ENCODE measurements at regions not wholly inside any gene's neighbourhood (a gene's known extent, or its start where the extent isn't known, plus 50 kb on each side); places are given as distances from the start of the nearest gene placed in this dataset.

DNA sequence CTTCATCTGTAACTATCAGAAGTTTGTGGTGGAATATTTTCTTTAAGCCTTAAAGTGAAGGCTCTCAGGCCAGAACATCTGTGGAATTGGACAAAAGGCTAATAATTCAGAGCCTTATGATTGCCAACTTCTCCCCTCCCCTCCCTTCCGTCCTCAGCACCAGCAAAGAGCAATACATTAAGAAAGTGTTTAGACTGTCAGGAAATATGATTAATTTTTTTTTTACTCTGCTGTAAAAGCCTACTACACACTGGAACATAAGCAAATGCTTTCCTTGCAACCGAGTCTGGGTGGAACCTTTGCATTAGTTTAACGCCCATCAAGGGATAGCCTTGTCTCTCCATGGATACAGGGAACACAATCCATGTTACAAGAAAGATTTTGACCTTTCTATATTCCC is 110.3 kb upstream of the TARS1 start:
- H3K36me3 Mint-ChIP-seq = no peaks in the 10 kb centered on the region
- H3K9me3 Mint-ChIP-seq (ENCODE audit: low read depth) = no peaks in the 10 kb centered on the region

DNA sequence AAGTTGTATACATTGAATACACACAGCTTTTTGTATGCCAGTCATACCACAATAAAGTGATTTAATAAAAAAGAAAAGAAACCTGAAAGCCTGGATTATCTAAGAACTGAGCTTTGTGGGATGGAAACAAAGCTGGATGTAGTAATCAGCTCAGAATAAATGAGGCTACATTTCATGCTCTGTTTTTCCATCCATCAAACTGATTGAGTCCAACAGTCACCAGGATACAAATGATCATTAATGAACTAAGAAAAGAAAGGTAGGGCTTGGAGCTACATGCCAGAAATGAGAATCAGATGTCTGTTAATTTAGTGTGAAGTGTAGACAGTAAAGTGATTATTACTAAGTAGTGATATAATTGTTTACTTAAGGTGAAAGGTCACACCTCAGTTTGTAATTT is 109.8 kb upstream of the TARS1 start:
- no peak overlapping the region for H3K27ac Mint-ChIP-seq
- H3K9me3 Mint-ChIP-seq (ENCODE audit: low read depth) = no peaks in the 10 kb centered on the region
- H3K36me3 Mint-ChIP-seq = no peaks in the 10 kb centered on the region
- H3K27me3 Mint-ChIP-seq = peaks cover 3% of the 10 kb centered on the region
- no peaks in the 10 kb centered on the region for H3K4me1 Mint-ChIP-seq (ENCODE audit: low read depth)
- H3K4me3 Mint-ChIP-seq = no peak overlapping the region

More for the DNA sequence above, 110.3 kb upstream of the TARS1 start:
- Mint-ChIP-seq H3K4me3 (no peak overlapping the region), H3K27ac (no peak overlapping the region), H3K4me1 (ENCODE audit: low read depth) (no peaks in the 10 kb centered on the region), H3K27me3 (peaks cover 3% of the 10 kb centered on the region)

DNA sequence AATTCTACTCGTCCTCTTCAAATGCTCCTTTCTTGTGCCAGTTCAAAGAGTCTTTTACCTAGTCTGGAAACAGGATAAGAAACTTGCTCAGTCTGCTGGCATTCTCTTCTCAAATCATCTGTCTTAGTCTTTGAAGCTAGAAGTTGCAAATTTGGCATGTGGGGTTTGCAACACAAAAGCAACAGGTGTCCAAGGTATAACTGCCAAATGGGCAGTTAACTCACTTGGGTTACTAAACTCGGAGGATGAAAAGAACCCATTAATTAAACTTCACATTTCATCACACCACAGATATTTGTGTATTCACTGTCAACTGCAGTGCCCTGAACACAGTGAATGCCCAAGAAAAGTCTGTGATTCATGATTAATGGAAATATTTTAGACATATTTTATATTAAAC is 108.0 kb upstream of the TARS1 start:
- no peaks in the 10 kb centered on the region for H3K27me3 Mint-ChIP-seq
- no peak overlapping the region for H3K27ac Mint-ChIP-seq
- H3K36me3 Mint-ChIP-seq = no peaks in the 10 kb centered on the region
- H3K9me3 Mint-ChIP-seq (ENCODE audit: low read depth) = no peaks in the 10 kb centered on the region
- H3K4me3 Mint-ChIP-seq = no peak overlapping the region
- H3K4me1 Mint-ChIP-seq (ENCODE audit: low read depth) = no peaks in the 10 kb centered on the region

DNA sequence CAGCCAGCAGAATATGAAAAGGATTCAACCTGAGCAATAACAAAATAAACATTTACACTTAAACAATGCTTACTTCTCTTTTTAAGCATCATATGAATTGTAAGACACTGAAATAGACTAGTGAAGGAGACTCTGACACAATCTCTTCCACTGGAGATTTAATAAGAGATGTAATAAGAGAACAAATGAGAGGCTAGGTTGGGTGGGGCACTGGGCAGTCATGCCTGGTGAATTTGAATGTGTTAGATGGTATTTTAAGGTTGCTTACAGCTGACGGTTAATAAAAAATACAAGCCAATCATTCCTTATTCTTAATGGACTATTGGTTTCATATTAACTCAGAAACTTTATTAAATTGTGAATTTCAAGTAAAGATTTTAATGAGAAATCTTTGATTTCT is 105.9 kb upstream of the TARS1 start:
- H3K9me3 Mint-ChIP-seq (ENCODE audit: low read depth) = no peaks in the 10 kb centered on the region
- H3K27me3 Mint-ChIP-seq = no peaks in the 10 kb centered on the region
- H3K36me3 Mint-ChIP-seq = no peaks in the 10 kb centered on the region
- no peak overlapping the region for H3K27ac Mint-ChIP-seq
- no peaks in the 10 kb centered on the region for H3K4me1 Mint-ChIP-seq (ENCODE audit: low read depth)
- no peak overlapping the region for H3K4me3 Mint-ChIP-seq

DNA sequence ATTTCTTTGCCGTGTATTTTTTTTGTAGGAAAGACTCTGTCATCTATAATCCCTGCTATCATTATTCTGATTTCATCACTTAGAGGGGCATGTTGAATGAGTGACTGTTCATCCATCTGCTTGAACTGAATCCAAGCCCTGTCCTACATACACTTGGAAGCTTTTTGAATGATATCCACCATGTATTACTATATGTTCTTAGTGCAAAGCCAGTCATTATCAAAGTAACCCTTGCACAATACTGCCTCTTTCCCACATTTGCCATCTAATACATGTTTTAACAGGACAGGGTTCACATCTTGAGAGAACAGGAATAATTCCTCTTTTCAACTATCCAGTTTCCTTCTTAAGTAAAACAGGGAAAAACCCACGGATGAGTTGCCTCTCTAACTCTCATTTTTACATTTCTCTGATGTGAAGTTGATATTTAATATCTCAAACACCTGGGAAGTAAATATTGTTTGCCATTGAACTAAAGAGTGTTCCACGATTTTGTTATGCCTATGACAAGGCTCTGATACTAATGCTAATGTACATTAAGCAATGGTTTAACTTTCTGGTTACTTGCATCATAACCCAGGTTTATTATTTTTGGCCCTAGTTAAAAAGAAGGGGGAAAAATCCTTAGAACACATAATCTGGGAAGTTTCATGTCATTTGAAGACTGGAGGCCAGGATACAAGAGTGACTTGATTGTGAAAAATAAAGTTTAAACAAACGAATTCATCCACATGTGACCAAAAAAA is 103.7 kb upstream of the TARS1 start:
- no peaks in the 10 kb centered on the region for H3K27me3 Mint-ChIP-seq
- H3K9me3 Mint-ChIP-seq (ENCODE audit: low read depth) = no peaks in the 10 kb centered on the region
- no peak overlapping the region for H3K27ac Mint-ChIP-seq
- no peaks in the 10 kb centered on the region for H3K36me3 Mint-ChIP-seq
- no peaks in the 10 kb centered on the region for H3K4me1 Mint-ChIP-seq (ENCODE audit: low read depth)
- no peak overlapping the region for H3K4me3 Mint-ChIP-seq

DNA sequence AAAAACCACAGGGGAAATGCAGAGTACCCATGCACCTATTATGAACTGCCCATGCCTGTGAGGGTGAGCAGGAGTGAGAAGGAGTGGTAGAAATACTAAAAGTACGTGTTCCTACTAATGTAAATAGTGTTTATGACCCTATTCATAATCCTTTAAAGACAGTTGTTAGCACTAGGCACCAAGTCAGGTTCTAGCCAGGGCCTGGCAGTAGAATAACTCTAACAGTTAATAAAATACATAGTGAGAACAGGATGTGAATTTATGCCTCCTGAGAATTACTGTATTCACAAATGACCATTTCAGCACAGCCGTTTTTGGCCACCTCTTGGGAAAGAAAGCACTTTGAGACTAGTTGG is 103.2 kb upstream of the TARS1 start:
- Mint-ChIP-seq H3K4me1 (ENCODE audit: low read depth) (no peaks in the 10 kb centered on the region), H3K4me3 (no peak overlapping the region), H3K27me3 (no peaks in the 10 kb centered on the region), H3K36me3 (no peaks in the 10 kb centered on the region), H3K9me3 (ENCODE audit: low read depth) (no peaks in the 10 kb centered on the region), H3K27ac (no peak overlapping the region)

DNA sequence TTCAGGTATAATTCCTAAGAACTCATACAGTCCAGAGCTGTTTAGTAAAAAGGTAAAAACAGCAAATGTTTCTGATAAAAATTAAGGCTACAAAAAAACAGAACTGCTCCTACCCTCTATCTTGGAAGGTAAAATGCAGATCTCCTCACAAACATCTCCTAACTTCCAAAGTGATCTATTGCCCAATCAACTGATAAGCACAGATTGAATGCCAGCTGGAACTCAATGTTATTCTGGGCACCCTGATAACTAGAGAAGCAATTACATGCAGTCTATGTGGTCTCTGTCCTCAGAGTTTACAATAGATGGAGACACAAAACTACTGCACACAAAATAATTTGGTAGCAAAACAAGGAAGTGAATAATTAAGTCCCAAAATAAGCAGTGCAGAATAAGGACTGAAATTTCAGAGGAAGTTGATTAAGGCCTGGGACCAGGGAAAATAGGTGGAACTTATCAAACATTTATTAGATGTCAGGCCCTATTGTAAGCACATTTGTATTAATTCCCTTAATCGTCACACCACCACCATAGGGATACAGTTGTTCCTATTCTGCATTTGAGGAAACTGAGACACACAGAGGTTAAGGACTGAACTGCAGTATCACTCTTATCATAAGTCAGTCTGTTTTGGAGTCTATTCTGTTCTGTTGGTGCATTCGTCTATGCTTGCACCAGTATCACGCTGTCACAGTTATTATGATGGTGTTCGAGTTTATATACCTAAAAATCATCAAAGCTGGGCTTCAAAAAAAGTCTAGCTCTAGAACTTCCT is 102.2 kb upstream of the TARS1 start:
- H3K4me1 Mint-ChIP-seq (ENCODE audit: low read depth) = no peaks in the 10 kb centered on the region
- H3K27ac Mint-ChIP-seq = no peak overlapping the region
- H3K27me3 Mint-ChIP-seq = no peaks in the 10 kb centered on the region
- no peak overlapping the region for H3K4me3 Mint-ChIP-seq
- no peaks in the 10 kb centered on the region for H3K9me3 Mint-ChIP-seq (ENCODE audit: low read depth)
- H3K36me3 Mint-ChIP-seq = no peaks in the 10 kb centered on the region

DNA sequence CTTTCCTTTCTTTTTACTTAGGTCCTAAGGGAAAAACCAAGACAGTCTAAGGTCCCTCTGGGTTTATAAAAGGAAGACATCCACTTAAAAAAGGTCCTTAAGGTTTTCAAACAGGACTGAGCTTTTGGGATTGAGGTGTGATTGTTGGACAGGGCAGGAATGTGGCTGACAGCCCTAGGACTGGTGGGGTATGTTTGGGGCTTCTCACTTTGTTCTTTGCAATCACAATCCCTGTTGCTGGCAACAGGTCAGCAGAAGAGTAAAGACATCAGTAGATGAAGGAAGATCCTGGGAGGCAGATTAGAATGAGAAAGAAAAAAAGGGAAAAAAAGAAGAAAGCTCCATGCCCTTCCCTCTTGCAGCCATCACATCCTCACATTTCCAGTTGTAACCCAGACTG is 101.4 kb upstream of the TARS1 start:
- Mint-ChIP-seq H3K27me3 (no peaks in the 10 kb centered on the region), H3K4me3 (no peak overlapping the region), H3K36me3 (no peaks in the 10 kb centered on the region), H3K4me1 (ENCODE audit: low read depth) (no peaks in the 10 kb centered on the region), H3K9me3 (ENCODE audit: low read depth) (no peaks in the 10 kb centered on the region), H3K27ac (no peak overlapping the region)

DNA sequence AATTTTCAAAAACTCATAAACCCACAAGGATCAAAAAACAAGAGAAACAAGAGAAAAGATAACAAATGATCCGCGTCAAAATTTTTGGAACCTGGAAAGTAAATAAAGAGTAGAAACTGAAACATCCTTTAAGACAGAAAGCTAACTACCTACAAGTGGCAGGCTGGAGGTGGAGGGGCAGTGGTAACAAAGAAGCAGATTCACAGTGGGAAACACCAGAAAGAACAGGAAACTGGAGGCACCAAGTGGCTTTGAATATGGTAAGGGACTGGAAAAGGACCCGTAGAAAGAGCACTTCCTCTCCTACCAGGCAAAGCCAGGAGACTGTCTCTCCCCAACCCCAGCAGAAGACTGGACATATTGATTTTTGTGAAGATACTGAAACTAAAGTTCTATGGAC is 100.6 kb upstream of the TARS1 start:
- Mint-ChIP-seq H3K9me3 (ENCODE audit: low read depth) (no peaks in the 10 kb centered on the region), H3K27ac (no peak overlapping the region), H3K36me3 (no peaks in the 10 kb centered on the region), H3K4me1 (ENCODE audit: low read depth) (no peaks in the 10 kb centered on the region), H3K27me3 (no peaks in the 10 kb centered on the region), H3K4me3 (no peak overlapping the region)

DNA sequence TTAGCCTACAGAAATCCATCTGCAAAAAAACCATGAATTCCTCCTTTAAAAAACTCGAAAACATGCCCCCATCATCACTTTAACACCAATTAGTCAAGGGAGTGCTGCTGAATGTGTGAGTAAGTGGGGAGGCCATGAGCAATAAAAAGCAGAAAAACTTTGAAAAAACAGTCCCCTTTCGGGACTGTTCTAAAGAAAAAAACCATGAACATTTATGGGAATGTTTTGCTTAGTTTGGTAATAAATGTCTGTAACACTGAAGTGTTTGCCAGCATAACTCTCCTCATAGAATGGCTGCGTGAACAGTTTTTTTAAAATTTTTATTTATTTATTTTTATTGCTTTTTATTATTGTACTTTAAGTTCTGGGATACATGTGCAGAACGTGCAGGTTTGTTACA is 99.4 kb upstream of the TARS1 start:
- no peaks in the 10 kb centered on the region for H3K27me3 Mint-ChIP-seq
- H3K4me3 Mint-ChIP-seq = no peak overlapping the region
- H3K4me1 Mint-ChIP-seq (ENCODE audit: low read depth) = no peaks in the 10 kb centered on the region
- no peak overlapping the region for H3K27ac Mint-ChIP-seq
- no peaks in the 10 kb centered on the region for H3K36me3 Mint-ChIP-seq
- peaks cover 5% of the 10 kb centered on the region for H3K9me3 Mint-ChIP-seq (ENCODE audit: low read depth)

DNA sequence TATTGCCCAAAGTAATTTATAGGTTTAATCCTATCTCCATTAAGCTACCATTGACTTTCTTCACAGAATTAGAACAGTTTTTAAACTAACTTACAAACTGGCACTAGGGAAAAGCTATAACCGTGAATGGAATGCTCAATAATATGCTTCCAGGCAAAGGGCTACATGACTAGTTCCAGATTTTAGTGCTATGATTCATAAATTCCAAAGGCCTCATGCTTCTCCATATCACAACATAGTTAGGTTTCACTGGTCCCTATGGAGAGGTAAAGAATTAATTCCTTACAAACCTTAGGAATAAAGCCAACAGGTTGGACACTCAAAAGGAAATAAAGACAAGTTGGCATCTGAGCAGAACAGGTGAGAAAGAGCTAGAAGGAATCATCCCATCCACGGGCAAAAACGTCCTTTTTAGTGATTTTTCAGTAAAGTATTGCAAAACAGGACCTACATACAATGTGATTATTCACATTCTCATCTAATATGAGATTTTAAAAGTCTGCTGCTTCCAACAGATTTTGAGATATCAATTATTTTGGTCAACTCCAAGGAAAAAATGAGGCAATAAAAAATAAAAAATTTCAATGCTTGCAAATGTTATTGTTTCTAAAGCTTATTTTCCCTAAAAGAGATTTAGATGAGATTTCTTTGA is 97.0 kb upstream of the TARS1 start:
- Mint-ChIP-seq H3K9me3 (ENCODE audit: low read depth) (peaks cover 5% of the 10 kb centered on the region), H3K4me1 (ENCODE audit: low read depth) (no peaks in the 10 kb centered on the region), H3K27ac (no peak overlapping the region), H3K36me3 (no peaks in the 10 kb centered on the region), H3K27me3 (no peaks in the 10 kb centered on the region), H3K4me3 (no peak overlapping the region)

DNA sequence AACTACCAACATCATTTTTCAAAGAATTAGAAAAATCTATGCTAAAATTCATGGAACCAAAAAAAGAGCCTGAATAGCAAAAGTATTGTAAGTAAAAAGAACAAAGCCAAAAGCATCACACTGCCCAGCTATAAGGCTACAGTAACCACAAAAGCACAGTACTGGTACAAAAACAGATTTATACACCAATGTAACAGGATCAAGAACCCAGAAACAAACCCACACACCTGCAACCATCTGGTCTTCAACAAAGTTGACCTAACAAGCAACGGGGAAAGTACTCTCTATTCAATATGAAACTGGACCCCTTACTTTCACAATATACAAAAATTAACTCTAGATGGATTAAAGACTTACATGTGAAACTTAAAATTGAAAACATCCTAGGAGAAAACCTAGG is 94.2 kb upstream of the TARS1 start:
- H3K36me3 Mint-ChIP-seq = no peaks in the 10 kb centered on the region
- H3K4me3 Mint-ChIP-seq = no peak overlapping the region

DNA sequence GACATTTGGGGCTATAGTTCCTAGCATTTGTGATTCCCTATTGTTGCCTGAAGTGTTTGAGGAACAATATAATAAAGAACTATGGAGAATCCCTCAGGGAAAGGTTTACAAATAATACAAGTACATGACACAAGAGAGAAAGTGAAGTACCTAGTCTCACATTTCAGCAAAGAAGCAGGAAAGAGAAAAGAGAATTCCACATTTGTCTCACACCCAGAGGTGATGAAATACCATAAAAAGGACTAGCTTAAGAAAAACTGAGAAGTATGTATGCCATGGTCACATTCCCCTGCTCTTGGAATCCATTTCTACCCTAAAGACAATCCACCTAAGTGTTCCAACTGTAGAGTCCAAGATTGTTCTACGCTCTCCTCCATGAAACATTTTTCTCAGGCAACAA is 79.0 kb upstream of the TARS1 start:
- no peaks in the 10 kb centered on the region for H3K36me3 Mint-ChIP-seq
- no peaks in the 10 kb centered on the region for H3K4me1 Mint-ChIP-seq (ENCODE audit: low read depth)
- no peak overlapping the region for H3K27ac Mint-ChIP-seq
- H3K4me3 Mint-ChIP-seq = no peak overlapping the region
- no peaks in the 10 kb centered on the region for H3K9me3 Mint-ChIP-seq (ENCODE audit: low read depth)
- peaks cover 2% of the 10 kb centered on the region for H3K27me3 Mint-ChIP-seq

More for the DNA sequence above, 94.2 kb upstream of the TARS1 start:
- no peak overlapping the region for H3K27ac Mint-ChIP-seq
- no peaks in the 10 kb centered on the region for H3K27me3 Mint-ChIP-seq
- H3K4me1 Mint-ChIP-seq (ENCODE audit: low read depth) = no peaks in the 10 kb centered on the region
- H3K9me3 Mint-ChIP-seq (ENCODE audit: low read depth) = peaks cover 5% of the 10 kb centered on the region

DNA sequence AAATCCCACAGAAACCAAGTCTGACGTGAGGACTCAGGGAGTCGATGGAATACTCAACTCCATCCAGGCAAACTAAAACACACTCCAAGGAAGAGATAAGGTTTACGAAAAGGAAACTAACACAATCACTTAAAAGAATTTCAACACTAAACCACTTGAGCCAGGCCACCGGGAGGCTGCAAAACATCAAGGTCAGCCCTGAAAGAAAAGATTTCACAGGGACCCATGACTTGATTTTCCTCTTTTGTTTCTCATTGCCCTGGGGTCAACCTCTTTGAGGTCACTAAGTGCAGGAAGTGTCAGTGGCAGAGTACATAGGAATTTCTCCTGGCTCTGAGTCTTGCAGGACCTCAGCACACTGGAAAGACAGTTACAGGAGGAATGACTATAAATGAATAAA is 77.8 kb upstream of the TARS1 start:
- no peak overlapping the region for H3K27ac Mint-ChIP-seq
- H3K9me3 Mint-ChIP-seq (ENCODE audit: low read depth) = no peaks in the 10 kb centered on the region
- H3K4me1 Mint-ChIP-seq (ENCODE audit: low read depth) = no peaks in the 10 kb centered on the region
- H3K36me3 Mint-ChIP-seq = no peaks in the 10 kb centered on the region
- H3K27me3 Mint-ChIP-seq = no peaks in the 10 kb centered on the region
- H3K4me3 Mint-ChIP-seq = no peak overlapping the region

DNA sequence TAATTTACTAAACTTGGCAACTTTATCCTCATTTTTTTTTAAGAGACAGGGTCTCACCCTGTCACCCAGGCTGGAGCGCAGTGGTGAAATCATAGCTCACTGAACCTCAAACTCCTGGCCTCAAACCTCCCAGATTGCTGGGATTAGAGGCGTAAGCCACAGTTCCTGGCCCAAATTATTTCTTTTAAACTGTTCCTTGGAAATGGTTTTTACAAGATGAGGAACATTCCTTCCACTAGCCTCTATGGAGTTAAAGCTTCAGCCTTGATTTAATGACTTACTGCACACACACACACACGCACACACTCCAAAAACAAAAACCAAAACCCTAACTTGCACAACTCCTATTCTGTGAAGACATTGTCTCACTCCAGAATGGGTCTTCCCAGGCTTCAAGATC is 77.2 kb upstream of the TARS1 start:
- no peaks in the 10 kb centered on the region for H3K4me1 Mint-ChIP-seq (ENCODE audit: low read depth)
- H3K9me3 Mint-ChIP-seq (ENCODE audit: low read depth) = no peaks in the 10 kb centered on the region
- no peak overlapping the region for H3K4me3 Mint-ChIP-seq
- H3K27me3 Mint-ChIP-seq = no peaks in the 10 kb centered on the region
- no peaks in the 10 kb centered on the region for H3K36me3 Mint-ChIP-seq
- H3K27ac Mint-ChIP-seq = no peak overlapping the region
